SK-N-SH (cell line): ENCODE measurements at regions not wholly inside any gene's neighbourhood (a gene's known extent, or its start where the extent isn't known, plus 50 kb on each side); places are given as distances from the start of the nearest gene placed in this dataset.
"Not testable (repeated sequence)": the region's sequence is repeated elsewhere in the genome, so short reads cannot be mapped to it uniquely, and the experiment has no call there.

Source experiments
- CTCF ChIA-PET: fragments of 300-600, 350-600 bp; formaldehyde crosslinking; extraction: SDS; loops from one replicate; lab custom pipeline; 2021; lab: Yijun Ruan, JAX
- POLR2A ChIA-PET: fragments of 350-600 bp; sonication (Branson Sonifier 250); formaldehyde crosslinking; extraction: SDS; loops from one replicate; lab custom pipeline; 2020; ENCODE audit warnings: antibody characterized with exemption, inconsistent platforms; lab: Yijun Ruan, JAX
- DNase-seq: peaks from one replicate; pipeline ENCODE4 v3.0.0; 2012
- H2AFZ ChIP-seq: fragments of 200-600 bp; sonication (generic); 2 replicates; pipeline ENCODE4 v1.8.1; 2016; ENCODE audit warnings: antibody characterized with exemption, mild to moderate bottlenecking, low read depth
- H3F3A ChIP-seq: fragments of 200-600 bp; sonication (generic); replicated peaks from 2 replicates; pipeline ENCODE3; 2016; ENCODE audit warnings: antibody characterized with exemption, mild to moderate bottlenecking; ENCODE audit not compliant: insufficient read depth
- H3K27ac ChIP-seq, 2 experiments: fragments of 200-500 bp in 1 of 2; fragments of 200-600 bp in 1 of 2; sonication (Bioruptor generic) in 1 of 2; sonication (generic), shearing (Covaris generic) in 1 of 2; 2 replicates each; pipeline versions ENCODE4 v1.5.1 to v1.6.1; 2014 to 2016; ENCODE audit warnings: low read depth in 2 of 2, inconsistent platforms in 1 of 2, low read length in 1 of 2, mild to moderate bottlenecking in 1 of 2, mixed read lengths in 1 of 2
- H3K27me3 ChIP-seq: fragments of 200-600 bp; sonication (generic), shearing (Covaris generic); 2 replicates; pipeline ENCODE4 v1.6.1; 2016; ENCODE audit warnings: mixed run types; ENCODE audit not compliant: insufficient read depth
- H3K36me3 ChIP-seq, 2 experiments: fragments of 200-500 bp in 1 of 2; fragments of 200-600 bp in 1 of 2; sonication (Bioruptor generic) in 1 of 2; sonication (generic) in 1 of 2; replicated peaks in 1 of 2; 2 replicates each; pipeline versions ENCODE3 to v1.5.1; 2014 to 2016; ENCODE audit warnings: low read length in 1 of 2, mild to moderate bottlenecking in 1 of 2; ENCODE audit not compliant: insufficient read depth in 2 of 2, control insufficient read depth in 1 of 2
- H3K4me1 ChIP-seq, 2 experiments: fragments of 200-500 bp in 1 of 2; fragments of 200-600 bp in 1 of 2; sonication (Bioruptor generic) in 1 of 2; sonication (generic), shearing (Covaris generic) in 1 of 2; 2 replicates each; pipeline versions ENCODE4 v1.5.1 to v1.6.1; 2014 to 2016; ENCODE audit warnings: low read depth in 1 of 2, low read length in 1 of 2, mixed run types in 1 of 2; ENCODE audit not compliant: insufficient read depth in 2 of 2, control insufficient read depth in 1 of 2
- H3K4me2 ChIP-seq: fragments of 200-600 bp; sonication (generic), shearing (Covaris generic); 2 replicates; pipeline ENCODE4 v1.6.1; 2017; ENCODE audit warnings: mixed run types
- H3K4me3 ChIP-seq, 2 experiments: fragments of 200-500 bp in 1 of 2; fragments of 200-600 bp in 1 of 2; sonication (Bioruptor generic) in 1 of 2; sonication (generic), shearing (Covaris generic) in 1 of 2; 2 replicates each; pipeline versions ENCODE4 v1.5.1 to v1.8.1; 2014 to 2016; ENCODE audit warnings: low read depth in 2 of 2, inconsistent platforms in 1 of 2, low read length in 1 of 2, mild to moderate bottlenecking in 1 of 2, mixed read lengths in 1 of 2, moderate library complexity in 1 of 2
- H3K79me2 ChIP-seq: fragments of 200-600 bp; sonication (generic); 2 replicates; pipeline ENCODE4 v1.8.1; 2017; ENCODE audit warnings: mild to moderate bottlenecking; ENCODE audit not compliant: insufficient read depth
- H3K9ac ChIP-seq: fragments of 200-600 bp; sonication (generic); 2 replicates; pipeline ENCODE4 v1.6.1; 2017; ENCODE audit warnings: mixed run types
- H3K9me2 ChIP-seq: fragments of 200-600 bp; sonication (generic); 2 replicates; pipeline ENCODE4 v1.6.1; 2017; ENCODE audit warnings: mixed run types
- H3K9me3 ChIP-seq: fragments of 200-600 bp; sonication (generic); 2 replicates; pipeline ENCODE4 v1.6.1; 2017; ENCODE audit warnings: mixed run types, mild to moderate bottlenecking, moderate library complexity
- H4K20me1 ChIP-seq: fragments of 200-600 bp; sonication (generic); 2 replicates; pipeline ENCODE4 v1.6.1; 2017; ENCODE audit warnings: mild to moderate bottlenecking, mixed run types; ENCODE audit not compliant: insufficient read depth
- WGBS: methylation state at CpG from one replicate; pipeline ENCODE4 v1.1.6; 2017; ENCODE audit warnings: low lambda C conversion rate; 5-methylcytosine and 5-hydroxymethylcytosine counted together

- H3K4me1 ChIP-seq, H3K4me3 ChIP-seq, POLR2A ChIA-PET, H3K9me3 ChIP-seq, DNase-seq, H3K79me2 ChIP-seq, H3K36me3 ChIP-seq, H3K9me2 ChIP-seq, H3K9ac ChIP-seq, H3K4me2 ChIP-seq, H2AFZ ChIP-seq, H3K27ac ChIP-seq, H3K27me3 ChIP-seq, H3F3A ChIP-seq, CTCF ChIA-PET, H4K20me1 ChIP-seq: not testable (repeated sequence)
- WGBS, result 19% methylated on average over 8 of the region's 8 CpGs
These were observed 130.2 kb downstream of the ART5 start for GRCh38 chr11:3511416-3512132.

- H3K27me3 ChIP-seq, H3F3A ChIP-seq, H3K79me2 ChIP-seq, H3K9ac ChIP-seq, H2AFZ ChIP-seq, H3K9me3 ChIP-seq, H3K4me1 ChIP-seq, POLR2A ChIA-PET, CTCF ChIA-PET, H3K36me3 ChIP-seq, H4K20me1 ChIP-seq, H3K27ac ChIP-seq, DNase-seq, H3K9me2 ChIP-seq, H3K4me3 ChIP-seq, H3K4me2 ChIP-seq: not testable (repeated sequence)
- 2% methylated on average over 6 of the region's 6 CpGs for WGBS
These were observed 130.6 kb upstream of the ZNF195 start for GRCh38 chr11:3509563-3509962.

GRCh38 chr11:3499198-3499597 lies 120.3 kb upstream of the ZNF195 start:
- H4K20me1 ChIP-seq, POLR2A ChIA-PET, H3F3A ChIP-seq, CTCF ChIA-PET, H3K4me3 ChIP-seq, DNase-seq, H3K79me2 ChIP-seq, H3K4me1 ChIP-seq, H3K36me3 ChIP-seq, H3K4me2 ChIP-seq, H2AFZ ChIP-seq, H3K27me3 ChIP-seq, H3K9me2 ChIP-seq, H3K27ac ChIP-seq, H3K9me3 ChIP-seq, H3K9ac ChIP-seq: not testable (repeated sequence)
- 7% methylated on average over 4 of the region's 4 CpGs for WGBS

- H3K27ac ChIP-seq, H4K20me1 ChIP-seq, H3K9me3 ChIP-seq, H3K9ac ChIP-seq, DNase-seq, H3K4me3 ChIP-seq, H3K4me1 ChIP-seq, H3K79me2 ChIP-seq, H2AFZ ChIP-seq, H3K36me3 ChIP-seq, H3K4me2 ChIP-seq, CTCF ChIA-PET, H3K27me3 ChIP-seq, H3K9me2 ChIP-seq, H3F3A ChIP-seq, POLR2A ChIA-PET: not testable (repeated sequence)
- WGBS, result 12% methylated on average over 4 of the region's 4 CpGs
These were observed 119.4 kb upstream of the ZNF195 start for GRCh38 chr11:3498356-3498755.

- WGBS, result 39% methylated on average over 4 of the region's 4 CpGs
- H3K4me1 ChIP-seq, H3K9ac ChIP-seq, H3K4me2 ChIP-seq, POLR2A ChIA-PET, H3K4me3 ChIP-seq, CTCF ChIA-PET, H3F3A ChIP-seq, DNase-seq, H3K9me2 ChIP-seq, H3K36me3 ChIP-seq, H3K9me3 ChIP-seq, H3K27me3 ChIP-seq, H3K27ac ChIP-seq, H4K20me1 ChIP-seq, H2AFZ ChIP-seq, H3K79me2 ChIP-seq: not testable (repeated sequence)
These were observed 114.2 kb upstream of the ZNF195 start for GRCh38 chr11:3493152-3493551.
